WTC11 (cell line): ENCODE measurements at regions not wholly inside any gene's neighbourhood (a gene's known extent, or its start where the extent isn't known, plus 50 kb on each side); places are given as distances from the start of the nearest gene placed in this dataset.

Experiments
- ATAC-seq: fragments of 200-7000 bp; cut with Tn5 transposase; 2 replicates; pipeline ENCODE4 v1.10.0; 2021; ENCODE audit warnings: mild to moderate bottlenecking, moderate library complexity
- CTCF ChIA-PET: fragments of 300-600 bp; sonication (Branson Sonifier 250); formaldehyde crosslinking; loops from one replicate; lab custom pipeline; 2021; ENCODE audit warnings: antibody characterized with exemption; lab: Charles Lee
- POLR2A ChIA-PET: fragments of 350-600 bp; sonication (Branson Sonifier 250); formaldehyde crosslinking; loops from one replicate; lab custom pipeline; 2021; ENCODE audit warnings: antibody characterized with exemption; lab: Charles Lee
- DNase-seq: peaks from one replicate; pipeline ENCODE4 v3.0.0; 2021; ENCODE audit warnings: low spot score
- H3K27ac Mint-ChIP-seq: 2 replicates; pipeline ENCODE4 v1.8.0; 2021; ENCODE audit warnings: mixed read lengths
- H3K27me3 Mint-ChIP-seq: 2 replicates; pipeline ENCODE4 v1.8.0; 2021; ENCODE audit warnings: low read depth, mild to moderate bottlenecking, moderate library complexity, mixed read lengths
- H3K36me3 Mint-ChIP-seq: 2 replicates; pipeline ENCODE4 v1.8.0; 2021; ENCODE audit warnings: mixed read lengths
- H3K4me1 Mint-ChIP-seq: 2 replicates; pipeline ENCODE4 v1.8.0; 2022; ENCODE audit warnings: mixed read lengths
- H3K4me3 Mint-ChIP-seq: 2 replicates; pipeline ENCODE4 v1.8.0; 2021; ENCODE audit warnings: mild to moderate bottlenecking, moderate library complexity, mixed read lengths
- H3K9me3 Mint-ChIP-seq: 2 replicates; pipeline ENCODE4 v1.8.0; 2021; ENCODE audit warnings: mixed read lengths
- AR ChIP-seq: fragments of 250-450 bp; sonication (Bioruptor Pico); IDR thresholded peaks from 2 replicates; pipeline ENCODE4 v1.9.0; 2021; ENCODE audit warnings: mild to moderate bottlenecking
- ATF3 ChIP-seq: sonication (generic); formaldehyde crosslinking; conservative IDR thresholded peaks from 2 replicates; pipeline ENCODE4 v1.8.1; 2022; ENCODE audit warnings: mild to moderate bottlenecking, missing genetic modification reagents
- ATF6 ChIP-seq: sonication (generic); formaldehyde crosslinking; IDR thresholded peaks from 2 replicates; pipeline ENCODE4 v1.8.1; 2023; ENCODE audit warnings: mild to moderate bottlenecking, missing genetic modification reagents
- CREB1 ChIP-seq: sonication (generic); formaldehyde crosslinking; IDR thresholded peaks from 2 replicates; pipeline ENCODE4 v1.8.0; 2023; ENCODE audit warnings: mild to moderate bottlenecking, missing genetic modification reagents
- EMX1 ChIP-seq: fragments of 250-450 bp; sonication (Bioruptor Pico); IDR thresholded peaks from 2 replicates; pipeline ENCODE4 v1.8.0; 2021; ENCODE audit warnings: mild to moderate bottlenecking
- FOXJ3 ChIP-seq: sonication (generic); formaldehyde crosslinking; IDR thresholded peaks from 2 replicates; pipeline ENCODE4 v1.9.0; 2021; ENCODE audit warnings: missing genetic modification reagents, mild to moderate bottlenecking, borderline replicate concordance
- JUN ChIP-seq: sonication (generic); formaldehyde crosslinking; IDR thresholded peaks from 2 replicates; pipeline ENCODE4 v1.8.0; 2023; ENCODE audit warnings: mild to moderate bottlenecking, missing genetic modification reagents
- MXD4 ChIP-seq: fragments of 250-450 bp; sonication (Bioruptor Pico); IDR thresholded peaks from 2 replicates; pipeline ENCODE4 v1.8.0; 2021; ENCODE audit warnings: mild to moderate bottlenecking, moderate library complexity, borderline replicate concordance
- MYBL2 ChIP-seq: sonication (generic); formaldehyde crosslinking; IDR thresholded peaks from 2 replicates; pipeline ENCODE4 v1.8.1; 2023; ENCODE audit warnings: mild to moderate bottlenecking, moderate library complexity, missing genetic modification reagents
- NFE2L1 ChIP-seq: sonication (generic); formaldehyde crosslinking; IDR thresholded peaks from 2 replicates; pipeline ENCODE4 v1.8.1; 2023; ENCODE audit warnings: missing genetic modification reagents
- OVOL2 ChIP-seq: fragments of 250-450 bp; sonication (Bioruptor Pico); IDR thresholded peaks from 2 replicates; pipeline ENCODE4 v1.9.0; 2021; ENCODE audit warnings: mild to moderate bottlenecking, borderline replicate concordance
- SMAD4 ChIP-seq: sonication (generic); formaldehyde crosslinking; IDR thresholded peaks from 2 replicates; pipeline ENCODE4 v1.8.0; 2022; ENCODE audit warnings: mild to moderate bottlenecking, missing genetic modification reagents
- USF1 ChIP-seq: sonication (generic); formaldehyde crosslinking; IDR thresholded peaks from 2 replicates; pipeline ENCODE4 v1.8.0; 2022; ENCODE audit warnings: mild to moderate bottlenecking, missing genetic modification reagents
- ZNF138 ChIP-seq: sonication (generic); formaldehyde crosslinking; conservative IDR thresholded peaks from 2 replicates; pipeline ENCODE4 v1.8.1; 2022; ENCODE audit warnings: mild to moderate bottlenecking, moderate library complexity, missing genetic modification reagents
- ZNF532 ChIP-seq: fragments of 250-450 bp; sonication (Bioruptor Pico); IDR thresholded peaks from 2 replicates; pipeline ENCODE4 v1.9.0; 2021; ENCODE audit warnings: mild to moderate bottlenecking, borderline replicate concordance
- TF ChIP-seq, protein P1 (sequence below): sonication (generic); formaldehyde crosslinking; IDR thresholded peaks from 2 replicates; pipeline ENCODE4 v1.8.0; 2022; ENCODE audit warnings: missing genetic modification reagents
- TF ChIP-seq, protein P2 (sequence below): fragments of 250-450 bp; sonication (Bioruptor Pico); conservative IDR thresholded peaks from 2 replicates; pipeline ENCODE4 v1.9.0; 2021; ENCODE audit warnings: mild to moderate bottlenecking
- TF ChIP-seq, protein P3 (sequence below): sonication (generic); formaldehyde crosslinking; IDR thresholded peaks from 2 replicates; pipeline ENCODE4 v1.8.1; 2023; ENCODE audit warnings: mild to moderate bottlenecking, missing genetic modification reagents
- TF ChIP-seq, protein P4 (sequence below): sonication (generic); formaldehyde crosslinking; IDR thresholded peaks from 2 replicates; pipeline ENCODE4 v1.8.1; 2022; ENCODE audit warnings: low read depth, mild to moderate bottlenecking, moderate library complexity, missing genetic modification reagents, borderline replicate concordance

- TF ChIP-seq ATF6 (CRISPR knock-in tag) (no peak), OVOL2 (CRISPR knock-in tag) (no peak), AR (no peak), FOXJ3 (CRISPR knock-in tag) (no peak), USF1 (CRISPR knock-in tag) (no peak), MYBL2 (CRISPR knock-in tag) (no peak), CREB1 (CRISPR knock-in tag) (no peak), MXD4 (CRISPR knock-in tag) (no peak), EMX1 (no peak), SMAD4 (CRISPR knock-in tag) (no peak), ATF3 (CRISPR knock-in tag) (no peak), ZNF138 (no peak)
- TF ChIP-seq, protein P1, sequence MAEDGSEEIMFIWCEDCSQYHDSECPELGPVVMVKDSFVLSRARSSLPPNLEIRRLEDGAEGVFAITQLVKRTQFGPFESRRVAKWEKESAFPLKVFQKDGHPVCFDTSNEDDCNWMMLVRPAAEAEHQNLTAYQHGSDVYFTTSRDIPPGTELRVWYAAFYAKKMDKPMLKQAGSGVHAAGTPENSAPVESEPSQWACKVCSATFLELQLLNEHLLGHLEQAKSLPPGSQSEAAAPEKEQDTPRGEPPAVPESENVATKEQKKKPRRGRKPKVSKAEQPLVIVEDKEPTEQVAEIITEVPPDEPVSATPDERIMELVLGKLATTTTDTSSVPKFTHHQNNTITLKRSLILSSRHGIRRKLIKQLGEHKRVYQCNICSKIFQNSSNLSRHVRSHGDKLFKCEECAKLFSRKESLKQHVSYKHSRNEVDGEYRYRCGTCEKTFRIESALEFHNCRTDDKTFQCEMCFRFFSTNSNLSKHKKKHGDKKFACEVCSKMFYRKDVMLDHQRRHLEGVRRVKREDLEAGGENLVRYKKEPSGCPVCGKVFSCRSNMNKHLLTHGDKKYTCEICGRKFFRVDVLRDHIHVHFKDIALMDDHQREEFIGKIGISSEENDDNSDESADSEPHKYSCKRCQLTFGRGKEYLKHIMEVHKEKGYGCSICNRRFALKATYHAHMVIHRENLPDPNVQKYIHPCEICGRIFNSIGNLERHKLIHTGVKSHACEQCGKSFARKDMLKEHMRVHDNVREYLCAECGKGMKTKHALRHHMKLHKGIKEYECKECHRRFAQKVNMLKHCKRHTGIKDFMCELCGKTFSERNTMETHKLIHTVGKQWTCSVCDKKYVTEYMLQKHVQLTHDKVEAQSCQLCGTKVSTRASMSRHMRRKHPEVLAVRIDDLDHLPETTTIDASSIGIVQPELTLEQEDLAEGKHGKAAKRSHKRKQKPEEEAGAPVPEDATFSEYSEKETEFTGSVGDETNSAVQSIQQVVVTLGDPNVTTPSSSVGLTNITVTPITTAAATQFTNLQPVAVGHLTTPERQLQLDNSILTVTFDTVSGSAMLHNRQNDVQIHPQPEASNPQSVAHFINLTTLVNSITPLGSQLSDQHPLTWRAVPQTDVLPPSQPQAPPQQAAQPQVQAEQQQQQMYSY, result no peak
- TF ChIP-seq, protein P2, sequence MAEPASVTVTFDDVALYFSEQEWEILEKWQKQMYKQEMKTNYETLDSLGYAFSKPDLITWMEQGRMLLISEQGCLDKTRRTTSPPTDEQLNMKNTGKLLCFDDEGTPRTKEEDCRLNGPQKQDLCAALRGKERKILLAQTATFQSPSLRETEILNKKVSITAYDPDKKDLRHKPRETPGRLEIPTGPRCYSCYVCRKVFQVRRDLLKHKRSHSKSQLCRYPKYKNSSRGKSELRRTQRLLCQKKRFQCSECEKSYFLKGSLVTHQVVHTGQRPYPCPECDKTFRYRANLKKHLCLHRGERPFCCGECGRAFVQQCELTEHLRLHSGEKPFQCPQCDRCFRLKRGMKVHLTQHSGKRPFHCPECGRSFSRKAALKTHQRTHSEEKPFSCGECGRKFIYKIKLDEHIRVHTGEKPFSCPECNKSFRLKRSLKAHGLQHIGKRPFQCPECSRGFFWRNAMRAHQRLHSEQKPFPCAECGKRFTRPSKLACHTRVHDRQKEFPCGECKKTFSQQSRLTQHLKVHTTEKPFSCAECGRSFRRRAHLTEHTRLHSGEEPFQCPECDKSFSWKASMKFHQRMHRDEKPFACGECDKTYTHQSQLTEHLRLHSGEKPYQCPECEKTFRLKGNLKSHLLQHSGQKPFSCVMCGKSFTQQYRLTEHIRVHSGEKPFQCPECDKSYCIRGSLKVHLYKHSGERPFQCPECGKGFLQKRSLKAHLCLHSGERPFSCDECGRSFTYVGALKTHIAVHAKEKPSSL, result no peak
These were observed 1108.6 kb downstream of the LRFN5 start (continued) for GRCh38 chr14:42715316-42715715.

DNA sequence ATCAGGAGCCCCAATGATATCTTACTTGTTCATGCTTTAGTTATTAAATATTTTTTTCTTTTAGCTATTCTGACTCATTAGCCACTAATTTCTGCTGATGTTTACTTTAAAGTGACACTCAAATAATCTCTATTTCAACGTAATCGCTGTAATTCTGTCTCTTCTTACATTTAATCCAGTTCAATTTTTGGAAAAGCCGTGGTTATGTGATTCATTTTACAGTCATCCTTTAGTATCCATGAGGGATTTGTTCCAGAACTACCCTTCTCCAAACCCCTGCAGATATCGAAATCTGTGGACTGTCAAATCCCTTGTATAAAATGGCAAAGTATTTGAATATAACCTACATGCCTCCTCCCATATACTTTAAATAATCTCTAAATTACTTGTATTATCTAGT lies 1103.4 kb downstream of the LRFN5 start:
- ChIA-PET POLR2A (no interaction called here), CTCF (no interaction called here)
- DNase-seq (no peak), ATAC-seq (no peak)
- Mint-ChIP-seq H3K27me3 (no peaks in the 10 kb centered on the region), H3K4me1 (no peaks in the 10 kb centered on the region; the same call in 1 of the 2 replicates), H3K9me3 (no peaks in the 10 kb centered on the region; the same call in 1 of the 2 replicates), H3K4me3 (no peak overlapping the region), H3K36me3 (no peaks in the 10 kb centered on the region), H3K27ac (no peak overlapping the region)
- TF ChIP-seq ZNF532 (CRISPR knock-in tag) (no peak), JUN (CRISPR knock-in tag) (no peak), NFE2L1 (no peak)
- TF ChIP-seq, protein P3, sequence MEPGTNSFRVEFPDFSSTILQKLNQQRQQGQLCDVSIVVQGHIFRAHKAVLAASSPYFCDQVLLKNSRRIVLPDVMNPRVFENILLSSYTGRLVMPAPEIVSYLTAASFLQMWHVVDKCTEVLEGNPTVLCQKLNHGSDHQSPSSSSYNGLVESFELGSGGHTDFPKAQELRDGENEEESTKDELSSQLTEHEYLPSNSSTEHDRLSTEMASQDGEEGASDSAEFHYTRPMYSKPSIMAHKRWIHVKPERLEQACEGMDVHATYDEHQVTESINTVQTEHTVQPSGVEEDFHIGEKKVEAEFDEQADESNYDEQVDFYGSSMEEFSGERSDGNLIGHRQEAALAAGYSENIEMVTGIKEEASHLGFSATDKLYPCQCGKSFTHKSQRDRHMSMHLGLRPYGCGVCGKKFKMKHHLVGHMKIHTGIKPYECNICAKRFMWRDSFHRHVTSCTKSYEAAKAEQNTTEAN, result no peak
- TF ChIP-seq, protein P4, sequence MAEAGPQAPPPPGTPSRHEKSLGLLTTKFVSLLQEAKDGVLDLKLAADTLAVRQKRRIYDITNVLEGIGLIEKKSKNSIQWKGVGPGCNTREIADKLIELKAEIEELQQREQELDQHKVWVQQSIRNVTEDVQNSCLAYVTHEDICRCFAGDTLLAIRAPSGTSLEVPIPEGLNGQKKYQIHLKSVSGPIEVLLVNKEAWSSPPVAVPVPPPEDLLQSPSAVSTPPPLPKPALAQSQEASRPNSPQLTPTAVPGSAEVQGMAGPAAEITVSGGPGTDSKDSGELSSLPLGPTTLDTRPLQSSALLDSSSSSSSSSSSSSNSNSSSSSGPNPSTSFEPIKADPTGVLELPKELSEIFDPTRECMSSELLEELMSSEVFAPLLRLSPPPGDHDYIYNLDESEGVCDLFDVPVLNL (CRISPR knock-in tag), result no peak
